AG09319 (cell line): ENCODE measurements at regions not wholly inside any gene's neighbourhood (a gene's known extent, or its start where the extent isn't known, plus 50 kb on each side); places are given as distances from the start of the nearest gene placed in this dataset.

Experiments used
- DNase-seq: peaks from one replicate; pipeline ENCODE4 v3.0.0-alpha.2; 2010; ENCODE audit warnings: low read depth; ENCODE audit errors: extremely low read depth
- CTCF ChIP-seq: IDR thresholded peaks from 2 replicates; pipeline ENCODE4 v1.5.1; 2011; ENCODE audit warnings: low read depth, mild to moderate bottlenecking, inconsistent platforms, low read length, moderate library complexity

- DNase-seq: no peak
Observed at GRCh38 chr17:45648642-45649041, 135.5 kb upstream of the CRHR1 start.

GRCh38 chr17:45649796-45650195 lies 134.3 kb upstream of the CRHR1 start:
- no peak for DNase-seq
- TF ChIP-seq CTCF: no peak

More at GRCh38 chr17:45648642-45649041, 135.5 kb upstream of the CRHR1 start:
- no peak for TF ChIP-seq CTCF

- no peak for DNase-seq
Observed at GRCh38 chr17:45650561-45650960, 133.6 kb upstream of the CRHR1 start.

GRCh38 chr17:45651145-45651709 lies 132.9 kb upstream of the CRHR1 start:
- no peak for TF ChIP-seq CTCF
- no peak for DNase-seq

More at GRCh38 chr17:45650561-45650960, 133.6 kb upstream of the CRHR1 start:
- no peak for TF ChIP-seq CTCF

GRCh38 chr17:45653616-45654015 lies 130.5 kb upstream of the CRHR1 start:
- DNase-seq: no peak
- no peak for TF ChIP-seq CTCF

GRCh38 chr17:45656527-45657181 lies 127.5 kb upstream of the CRHR1 start:
- no peak for TF ChIP-seq CTCF
- DNase-seq: no peak

- TF ChIP-seq CTCF: no peak
- no peak for DNase-seq
Observed at GRCh38 chr17:45660474-45660873, 123.6 kb upstream of the CRHR1 start.
